Lower leg skin (tissue), 4 donors: ENCODE measurements at regions not wholly inside any gene's neighbourhood (a gene's known extent, or its start where the extent isn't known, plus 50 kb on each side); places are given as distances from the start of the nearest gene placed in this dataset.

Experiments used
- DNase-seq, 2 donors: peaks; one replicate each; pipeline ENCODE4 v3.0.0-alpha.2; 2019; ENCODE audit warnings: low spot score in 2 of 2
- H3K4me3 ChIP-seq: fragments of 200-600 bp; sonication (generic); 2 replicates; pipeline ENCODE4 v1.5.1; 2017; ENCODE audit warnings: mild to moderate bottlenecking, low read depth; ENCODE audit not compliant: poor library complexity, severe bottlenecking
- POLR2A ChIP-seq, 2 donors: fragments of 450-650 bp; IDR thresholded peaks; one replicate each; pipeline ENCODE4 v1.6.1; 2016 to 2017; ENCODE audit warnings: antibody characterized with exemption in 2 of 2, mild to moderate bottlenecking in 1 of 2, moderate library complexity in 1 of 2
- WGBS, 2 donors: methylation state at CpG; one replicate each; pipeline ENCODE4 v1.1.5; 2018; 5-methylcytosine and 5-hydroxymethylcytosine counted together
- intact Hi-C: fragments of 100-400 bp; cut with DNase I; formaldehyde crosslinking; loops from one replicate; pipeline ENCODE4 v1.15.0; 2023; ENCODE audit warnings: low total_unique reads
- TF ChIP-seq, protein P1 (sequence below), 3 donors: fragments of 450-650 bp; IDR thresholded peaks; one replicate each; pipeline ENCODE4 v1.5.1; 2016; ENCODE audit warnings: antibody characterized with exemption in 3 of 3, mild to moderate bottlenecking in 3 of 3, moderate library complexity in 2 of 3

DNA sequence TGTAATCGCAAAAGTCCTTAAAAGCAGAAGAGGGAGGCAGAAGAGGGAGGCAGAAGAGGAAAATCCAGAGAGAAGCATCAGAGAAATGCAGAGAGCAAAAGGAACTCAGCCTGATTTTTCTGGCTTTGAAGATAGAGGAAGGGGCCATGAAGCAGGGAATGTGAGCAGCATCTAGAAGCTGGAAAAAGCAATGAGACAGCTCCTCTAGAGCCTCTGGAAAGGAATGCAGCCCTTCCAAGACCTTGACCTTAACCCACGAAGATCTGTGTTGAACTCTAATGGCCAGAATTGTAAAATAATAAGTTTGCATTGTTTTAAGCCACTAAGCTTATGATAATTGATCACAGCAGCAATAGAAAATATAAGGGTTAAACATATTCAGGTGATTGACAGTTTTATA lies 159.6 kb downstream of the ATPSCKMT start:
- 71 to 83% methylated on average over 2 of the region's 2 CpGs for whole genome bisulfite sequencing, 2 donors
- intact Hi-C loops: no loop called here
- no peak for DNase-seq
- no peak overlapping the region for H3K4me3 ChIP-seq
- TF ChIP-seq POLR2A (IDR thresholded peaks at IDR 0.05): no peak
- TF ChIP-seq, protein P1, sequence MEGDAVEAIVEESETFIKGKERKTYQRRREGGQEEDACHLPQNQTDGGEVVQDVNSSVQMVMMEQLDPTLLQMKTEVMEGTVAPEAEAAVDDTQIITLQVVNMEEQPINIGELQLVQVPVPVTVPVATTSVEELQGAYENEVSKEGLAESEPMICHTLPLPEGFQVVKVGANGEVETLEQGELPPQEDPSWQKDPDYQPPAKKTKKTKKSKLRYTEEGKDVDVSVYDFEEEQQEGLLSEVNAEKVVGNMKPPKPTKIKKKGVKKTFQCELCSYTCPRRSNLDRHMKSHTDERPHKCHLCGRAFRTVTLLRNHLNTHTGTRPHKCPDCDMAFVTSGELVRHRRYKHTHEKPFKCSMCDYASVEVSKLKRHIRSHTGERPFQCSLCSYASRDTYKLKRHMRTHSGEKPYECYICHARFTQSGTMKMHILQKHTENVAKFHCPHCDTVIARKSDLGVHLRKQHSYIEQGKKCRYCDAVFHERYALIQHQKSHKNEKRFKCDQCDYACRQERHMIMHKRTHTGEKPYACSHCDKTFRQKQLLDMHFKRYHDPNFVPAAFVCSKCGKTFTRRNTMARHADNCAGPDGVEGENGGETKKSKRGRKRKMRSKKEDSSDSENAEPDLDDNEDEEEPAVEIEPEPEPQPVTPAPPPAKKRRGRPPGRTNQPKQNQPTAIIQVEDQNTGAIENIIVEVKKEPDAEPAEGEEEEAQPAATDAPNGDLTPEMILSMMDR (IDR thresholded peaks at IDR 0.05): no peak

- TF ChIP-seq, protein P1 (IDR thresholded peaks at IDR 0.05): no peak
- TF ChIP-seq POLR2A (IDR thresholded peaks at IDR 0.05): no peak
- intact Hi-C loops: no loop called here
- no peak for DNase-seq
- WGBS, 2 donors: 67 to 82% methylated on average over 5 of the region's 5 CpGs
- no peak overlapping the region for H3K4me3 ChIP-seq
These were observed 164.5 kb downstream of the ATPSCKMT start for GRCh38 chr5:10085185-10085584.

GRCh38 chr5:10081584-10081983 lies 168.1 kb downstream of the ATPSCKMT start:
- TF ChIP-seq POLR2A (IDR thresholded peaks at IDR 0.05): no peak
- TF ChIP-seq, protein P1 (IDR thresholded peaks at IDR 0.05): no peak
- WGBS, 2 donors: 82 to 89% methylated on average over 4 of the region's 4 CpGs
- DNase-seq: no peak
- no peak overlapping the region for H3K4me3 ChIP-seq
- intact Hi-C loops: no loop called here

DNA sequence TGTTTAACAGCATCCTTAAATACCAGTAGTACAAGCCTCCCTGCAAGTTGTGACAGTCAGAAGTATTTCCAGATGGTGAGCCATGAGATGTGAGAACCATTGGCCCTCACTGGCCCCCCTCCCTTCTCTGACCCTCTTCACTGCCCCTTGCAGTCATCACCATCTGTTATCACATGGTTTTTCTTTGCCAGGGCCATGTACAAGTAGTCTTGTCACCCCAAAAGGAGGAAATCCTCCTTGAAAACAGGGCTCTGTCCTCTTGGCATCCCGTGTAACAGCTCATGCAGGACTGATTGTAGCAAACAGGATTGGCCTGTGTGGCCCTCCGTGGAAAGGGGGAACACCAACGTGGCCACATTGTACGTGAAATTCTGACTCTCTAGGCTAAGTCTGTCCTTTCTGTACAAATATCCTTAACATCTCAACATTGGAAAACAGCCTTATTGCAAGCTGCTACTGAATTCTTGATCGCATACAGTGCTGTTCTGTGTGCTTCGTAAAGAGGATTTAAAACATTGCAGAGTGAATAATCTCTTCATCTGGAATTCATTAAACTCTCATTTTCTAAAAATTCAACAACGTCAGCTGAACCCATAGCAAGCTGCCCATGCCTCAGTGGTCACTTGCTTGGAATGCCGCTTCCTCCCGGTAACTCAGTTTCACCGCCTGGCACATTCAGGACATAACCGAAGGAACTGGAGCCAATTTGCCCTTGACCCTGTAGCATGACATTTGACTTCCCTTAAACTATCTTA lies 171.7 kb downstream of the ATPSCKMT start:
- TF ChIP-seq POLR2A (IDR thresholded peaks at IDR 0.05): no peak
- TF ChIP-seq, protein P1 (IDR thresholded peaks at IDR 0.05): no peak
- DNase-seq: no peak
- no peak overlapping the region for H3K4me3 ChIP-seq
- intact Hi-C loops: no loop called here
- WGBS, 2 donors: 61 to 68% methylated on average over 11 of the region's 11 CpGs

DNA sequence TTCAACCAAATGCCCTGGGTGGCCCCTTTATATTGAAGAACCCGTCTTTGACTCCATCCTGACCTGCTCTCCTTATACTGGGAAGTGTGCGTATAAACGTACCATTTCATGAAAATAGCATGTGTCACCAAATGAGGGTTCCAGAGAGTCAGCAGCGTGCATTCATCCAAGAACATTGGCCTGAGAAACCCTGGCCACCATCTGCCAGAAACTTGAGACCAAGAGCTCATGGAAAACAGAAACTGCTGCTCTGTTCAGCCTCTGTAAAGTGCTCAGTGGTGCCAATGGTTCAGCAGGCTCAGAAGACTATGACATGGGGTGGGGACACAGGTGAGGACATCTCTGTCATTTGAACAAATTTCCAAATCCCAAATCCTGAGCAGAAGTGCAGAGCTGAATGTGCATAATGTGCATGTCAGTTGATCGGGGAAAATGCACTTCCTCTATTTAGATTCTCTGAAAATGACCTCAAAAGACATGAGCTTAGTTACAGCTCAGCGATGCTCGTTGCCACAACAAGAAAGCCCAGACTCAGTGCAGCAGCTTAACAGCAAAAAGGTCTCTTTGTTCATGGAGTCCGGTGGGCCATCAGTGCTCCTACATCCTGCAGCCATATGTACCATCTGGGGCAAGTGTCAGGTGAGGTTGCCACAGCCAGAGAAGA lies 176.1 kb downstream of the ATPSCKMT start:
- intact Hi-C loops: no loop called here
- no peak for DNase-seq
- TF ChIP-seq, protein P1 (IDR thresholded peaks at IDR 0.05): no peak
- TF ChIP-seq POLR2A (IDR thresholded peaks at IDR 0.05): no peak
- no peak overlapping the region for H3K4me3 ChIP-seq
- 71 to 76% methylated on average over 8 of the region's 8 CpGs for WGBS, 2 donors
